ENCODE measurements at regions not wholly inside any gene's neighbourhood (a gene's known extent, or its start where the extent isn't known, plus 50 kb on each side); places are given as distances from the start of the nearest gene placed in this dataset.

GRCh38 chr20:12079490-12079889 is 161.8 kb downstream of the BTBD3 start:
- TF ChIP-seq POLR2A (IDR thresholded peaks at IDR 0.05) (no peak), CTCF (IDR thresholded peaks at IDR 0.05) (no peak)

All from lower leg skin (tissue), 3 donors.